AG04449 (cell line): ENCODE measurements at regions not wholly inside any gene's neighbourhood (a gene's known extent, or its start where the extent isn't known, plus 50 kb on each side); places are given as distances from the start of the nearest gene placed in this dataset.

Experiments used
- CTCF ChIA-PET: fragments of 350-600 bp; formaldehyde crosslinking; extraction: SDS; loops from one replicate; lab custom pipeline; 2021; ENCODE audit warnings: antibody characterized with exemption; lab: Yijun Ruan, JAX
- POLR2A ChIA-PET: fragments of 400-600, 350-600 bp; formaldehyde crosslinking; extraction: SDS; loops from one replicate; lab custom pipeline; 2020; ENCODE audit warnings: antibody characterized with exemption, inconsistent platforms; lab: Yijun Ruan, JAX
- DNase-seq: peaks from one replicate; pipeline ENCODE4 v3.0.0-alpha.2; 2010; ENCODE audit warnings: low read depth, low spot score
- H3K4me3 ChIP-seq: 2 replicates; pipeline ENCODE4 v1.5.1; 2011; ENCODE audit warnings: low read depth, mild to moderate bottlenecking, control low read depth, low read length
- CTCF ChIP-seq: IDR thresholded peaks from one replicate; pipeline ENCODE4 v1.5.1; 2011; ENCODE audit warnings: mild to moderate bottlenecking, moderate library complexity, low read length, control low read depth, inconsistent platforms; ENCODE audit not compliant: insufficient read depth; ENCODE audit errors: missing control alignments

GRCh38 chr5:89005990-89006389 lies 123.0 kb upstream of the MEF2C start:
- ChIA-PET CTCF (no interaction called here), POLR2A (no interaction called here)
- no peak for DNase-seq
- no peak for TF ChIP-seq CTCF
- no peak overlapping the region for H3K4me3 ChIP-seq

- TF ChIP-seq CTCF: no peak
- ChIA-PET CTCF (no interaction called here), POLR2A (no interaction called here)
- H3K4me3 ChIP-seq: no peak overlapping the region
- DNase-seq: no peak
Measured at GRCh38 chr5:89004379-89004778, 121.4 kb upstream of the MEF2C start.

- ChIA-PET POLR2A (no interaction called here), CTCF (no interaction called here)
- no peak for DNase-seq
- TF ChIP-seq CTCF: no peak
- H3K4me3 ChIP-seq: no peak overlapping the region
Measured at GRCh38 chr5:89003563-89004036, 120.6 kb upstream of the MEF2C start.

- H3K4me3 ChIP-seq: no peak overlapping the region
- CTCF ChIA-PET: interaction anchor here (1.3 kb wide), 1 partner anchor 271 kb away, joined by 3 read pairs; no protein-coding TSS in a partner anchor
- no peak for TF ChIP-seq CTCF
- POLR2A ChIA-PET: no interaction called here
- DNase-seq: no peak
Measured at GRCh38 chr5:88999853-89000252, 116.9 kb upstream of the MEF2C start.

- CTCF ChIA-PET: no interaction called here
- no peak for DNase-seq
- POLR2A ChIA-PET: no interaction called here
- no peak for TF ChIP-seq CTCF
- no peak overlapping the region for H3K4me3 ChIP-seq
Measured at GRCh38 chr5:88997937-88998336, 115.0 kb upstream of the MEF2C start.

GRCh38 chr5:88984040-88984439 lies 101.1 kb upstream of the MEF2C start:
- no peak overlapping the region for H3K4me3 ChIP-seq
- POLR2A ChIA-PET: no interaction called here
- no peak for DNase-seq
- CTCF ChIA-PET: no interaction called here
- TF ChIP-seq CTCF: no peak
